Gastroesophageal sphincter (tissue), 3 donors: ENCODE measurements at regions not wholly inside any gene's neighbourhood (a gene's known extent, or its start where the extent isn't known, plus 50 kb on each side); places are given as distances from the start of the nearest gene placed in this dataset.

Source experiments
- CTCF ChIP-seq, 4 experiments: fragments of 200-600 bp in 2 of 4; fragments of 450-650 bp in 2 of 4; sonication (generic) in 1 of 4; IDR thresholded peaks; one replicate each; pipeline ENCODE4 v1.5.1; 2017 to 2019; ENCODE audit warnings: antibody characterized with exemption in 4 of 4, mild to moderate bottlenecking in 2 of 4, moderate library complexity in 2 of 4
- POLR2AphosphoS5 ChIP-seq: sonication (generic); formaldehyde crosslinking; IDR thresholded peaks from one replicate; pipeline ENCODE4 v1.6.1; 2017; ENCODE audit warnings: antibody characterized with exemption

- no peak for TF ChIP-seq CTCF (IDR thresholded peaks at IDR 0.05)
- no peak for TF ChIP-seq POLR2AphosphoS5
These were observed 237.6 kb downstream of the TANC2 start for GRCh38 chr17:63203652-63204051.
